T-helper 9 cell (primary cell): ENCODE measurements at regions not wholly inside any gene's neighbourhood (a gene's known extent, or its start where the extent isn't known, plus 50 kb on each side); places are given as distances from the start of the nearest gene placed in this dataset.
"Not testable (repeated sequence)": the region's sequence is repeated elsewhere in the genome, so short reads cannot be mapped to it uniquely, and the experiment has no call there.

Experiments
- DNase-seq: peaks from one replicate; pipeline ENCODE4 v3.0.0-alpha.2; 2020

GRCh38 chr2:144645083-144645778, 125.3 kb upstream of the ZEB2 start:
- no peak for DNase-seq

GRCh38 chr2:144644549-144644948, 124.6 kb upstream of the ZEB2 start:
- no peak for DNase-seq

GRCh38 chr2:144643537-144644336, 123.8 kb upstream of the ZEB2 start:
- DNase-seq: no peak

- DNase-seq: no peak
Measured at GRCh38 chr2:144642856-144643255, 122.9 kb upstream of the ZEB2 start.

- no peak for DNase-seq
Measured at GRCh38 chr2:144642131-144642530, 122.2 kb upstream of the ZEB2 start.

GRCh38 chr2:144638250-144638649, 118.3 kb upstream of the ZEB2 start:
- DNase-seq: not testable (repeated sequence)

GRCh38 chr2:144636860-144637259, 116.9 kb upstream of the ZEB2 start:
- not testable (repeated sequence) for DNase-seq

GRCh38 chr2:144632809-144633208, 112.9 kb upstream of the ZEB2 start:
- no peak for DNase-seq

GRCh38 chr2:144631636-144632035, 111.7 kb upstream of the ZEB2 start:
- no peak for DNase-seq

- DNase-seq: no peak
Measured at GRCh38 chr2:144630459-144631215, 110.7 kb upstream of the ZEB2 start.

GRCh38 chr2:144629935-144630334, 110.0 kb upstream of the ZEB2 start:
- DNase-seq: no peak

GRCh38 chr2:144628566-144628965, 108.6 kb upstream of the ZEB2 start:
- no peak for DNase-seq

GRCh38 chr2:144625626-144626025, 105.7 kb upstream of the ZEB2 start:
- DNase-seq: no peak

- DNase-seq: no peak
Measured at GRCh38 chr2:144625226-144625625, 105.3 kb upstream of the ZEB2 start.

- DNase-seq: no peak
Measured at GRCh38 chr2:144624451-144624850, 104.5 kb upstream of the ZEB2 start.

- not testable (repeated sequence) for DNase-seq
Measured at GRCh38 chr2:144622373-144622772, 102.5 kb upstream of the ZEB2 start.

- DNase-seq: no peak
Measured at GRCh38 chr2:144621266-144621665, 101.3 kb upstream of the ZEB2 start.

- DNase-seq: no peak
Measured at GRCh38 chr2:144619760-144620159, 99.8 kb upstream of the ZEB2 start.

- DNase-seq: not testable (repeated sequence)
Measured at GRCh38 chr2:144617171-144617570, 97.3 kb upstream of the ZEB2 start.

GRCh38 chr2:144615866-144616565, 96.1 kb upstream of the ZEB2 start:
- no peak for DNase-seq

GRCh38 chr2:144607891-144608521, 88.1 kb upstream of the ZEB2 start:
- DNase-seq: no peak

- no peak for DNase-seq
Measured at GRCh38 chr2:144607099-144607498, 87.2 kb upstream of the ZEB2 start.
